ENCODE measurements at regions not wholly inside any gene's neighbourhood (a gene's known extent, or its start where the extent isn't known, plus 50 kb on each side); places are given as distances from the start of the nearest gene placed in this dataset.
A peak's percentile ranks its signal among the peaks of the same experiment; 100 is the strongest.
"Not testable (repeated sequence)": the region's sequence is repeated elsewhere in the genome, so short reads cannot be mapped to it uniquely, and the experiment has no call there.

DNA sequence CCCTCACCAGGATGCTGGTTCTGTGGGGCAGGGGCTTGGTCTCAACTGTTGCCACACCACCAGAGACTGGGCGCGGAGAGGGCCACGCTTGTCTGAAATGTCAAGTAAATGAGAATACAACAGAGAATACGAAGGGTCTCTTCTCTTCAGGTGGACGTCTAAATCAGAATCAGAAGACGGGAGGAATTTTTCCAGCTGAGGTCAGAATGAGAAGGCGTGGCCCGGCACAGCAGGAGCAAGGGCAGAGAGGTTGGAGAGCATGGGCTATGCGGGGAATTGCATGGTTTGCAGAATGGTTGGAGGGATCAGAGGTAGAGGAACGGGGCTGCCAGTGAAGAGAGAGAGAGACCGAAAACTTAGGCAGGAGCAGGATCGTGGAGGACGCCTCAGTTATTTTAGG is 337.9 kb downstream of the QKI start:
- WGBS, result 92% methylated on average over 13 of the region's 13 CpGs

DNA sequence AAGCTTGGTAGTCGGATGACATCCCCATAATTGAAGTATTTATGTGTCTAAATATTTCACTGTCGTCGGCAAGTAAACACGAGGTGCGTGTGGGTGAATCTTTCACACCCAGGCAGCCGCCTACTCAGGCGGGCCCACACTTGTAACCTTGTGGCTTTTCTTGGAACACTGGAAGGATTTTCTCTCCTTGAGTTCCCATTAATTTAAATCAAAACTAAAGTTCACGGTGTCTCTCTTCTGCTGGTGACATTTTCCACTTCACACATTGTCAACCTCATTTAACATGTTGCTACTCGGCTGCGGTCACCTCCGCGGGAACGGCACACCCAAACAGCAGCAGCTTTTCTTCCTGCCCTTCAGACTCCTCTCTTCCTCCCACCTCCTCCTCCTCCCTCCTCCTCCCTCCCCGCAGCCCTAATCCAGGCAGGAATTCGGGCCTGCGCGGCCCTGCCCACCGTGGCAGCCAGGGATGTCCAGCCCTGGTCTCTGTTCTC is 336.6 kb downstream of the QKI start:
- no peak for DNase-seq (ENCODE audit: low spot score in 2 of 2)
- no peaks in the 10 kb centered on the region for H3K27me3 ChIP-seq
- H3K9me3 ChIP-seq, result peaks cover 5% of the 10 kb centered on the region
- 37% methylated on average over 18 of the region's 18 CpGs for WGBS
- H3K27ac ChIP-seq, result peak overlapping the region; percentile 21
- no peaks in the 10 kb centered on the region for H3K36me3 ChIP-seq
- TF ChIP-seq POLR2AphosphoS5 (IDR thresholded peaks at IDR 0.05) (peak in 1 of 3 donors; percentile 2), CTCF (IDR thresholded peaks at IDR 0.05) (no peak)
- no peak overlapping the region for H3K4me3 ChIP-seq
- H3K4me1 ChIP-seq, result peaks cover 34% of the 10 kb centered on the region

More for the DNA sequence above, 337.9 kb downstream of the QKI start:
- no peak overlapping the region for H3K4me3 ChIP-seq
- peaks cover 34% of the 10 kb centered on the region for H3K4me1 ChIP-seq
- peaks cover 5% of the 10 kb centered on the region for H3K9me3 ChIP-seq
- TF ChIP-seq EP300 (IDR thresholded peaks at IDR 0.05), result no peak
- no peak for TF ChIP-seq CTCF (IDR thresholded peaks at IDR 0.05)
- no peak for TF ChIP-seq POLR2A (IDR thresholded peaks at IDR 0.05)
- TF ChIP-seq POLR2AphosphoS5 (IDR thresholded peaks at IDR 0.05), result no peak
- no peak overlapping the region for H3K27ac ChIP-seq
- H3K36me3 ChIP-seq, result no peaks in the 10 kb centered on the region
- no peak for DNase-seq (ENCODE audit: low spot score in 2 of 2)
- no peaks in the 10 kb centered on the region for H3K27me3 ChIP-seq

- H3K9me3 ChIP-seq, result peaks cover 5% of the 10 kb centered on the region
- H3K4me1 ChIP-seq, result peaks cover 37% of the 10 kb centered on the region
- TF ChIP-seq POLR2AphosphoS5 (IDR thresholded peaks at IDR 0.05) (no peak), EP300 (IDR thresholded peaks at IDR 0.05) (no peak)
- DNase-seq (ENCODE audit: low spot score in 2 of 2), result no peak
- no peaks in the 10 kb centered on the region for H3K36me3 ChIP-seq
- 37% methylated on average over 19 of the region's 22 CpGs for WGBS
- peak overlapping the region; percentile 21 for H3K27ac ChIP-seq
- no peaks in the 10 kb centered on the region for H3K27me3 ChIP-seq
- no peak overlapping the region for H3K4me3 ChIP-seq
These were observed 336.0 kb downstream of the QKI start for GRCh38 chr6:163750431-163751031.

- H3K9me3 ChIP-seq, result peaks cover 5% of the 10 kb centered on the region
- peaks cover 43% of the 10 kb centered on the region for H3K4me1 ChIP-seq
- no peaks in the 10 kb centered on the region for H3K36me3 ChIP-seq
- H3K27ac ChIP-seq, result no peak overlapping the region
- 91% methylated on average over 14 of the region's 15 CpGs for whole genome bisulfite sequencing
- H3K4me3 ChIP-seq, result no peak overlapping the region
- TF ChIP-seq CTCF (IDR thresholded peaks at IDR 0.05) (no peak), POLR2A (IDR thresholded peaks at IDR 0.05) (no peak), POLR2AphosphoS5 (IDR thresholded peaks at IDR 0.05) (no peak), EP300 (IDR thresholded peaks at IDR 0.05) (no peak)
- no peaks in the 10 kb centered on the region for H3K27me3 ChIP-seq
- no peak for DNase-seq (ENCODE audit: low spot score in 2 of 2)
These were observed 334.4 kb downstream of the QKI start for GRCh38 chr6:163748886-163749285.

DNA sequence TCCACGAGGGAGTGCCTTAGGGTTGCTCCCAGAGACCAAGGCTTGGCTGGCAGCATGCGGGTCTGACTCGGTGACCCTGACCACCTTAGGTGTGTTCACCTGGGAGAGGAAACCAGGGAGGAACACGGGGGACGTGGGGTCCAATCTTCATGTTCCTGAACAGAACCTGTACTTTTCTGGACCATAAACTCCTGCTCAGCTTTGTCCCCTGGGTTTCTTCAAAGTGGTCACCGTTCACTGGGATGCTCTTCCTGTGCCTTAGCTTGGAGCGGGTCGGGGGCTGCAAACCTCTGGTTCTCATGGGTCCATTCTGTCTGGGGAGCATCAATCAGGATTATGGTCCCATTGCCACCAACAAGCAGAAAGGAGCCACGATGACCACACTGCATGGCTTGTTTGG is 333.5 kb downstream of the QKI start:
- Histone ChIP-seq H3K27me3 (no peaks in the 10 kb centered on the region), H3K9me3 (no peaks in the 10 kb centered on the region), H3K4me1 (peaks cover 43% of the 10 kb centered on the region), H3K4me3 (no peak overlapping the region), H3K27ac (no peak overlapping the region), H3K36me3 (no peaks in the 10 kb centered on the region)
- 96% methylated on average over 8 of the region's 9 CpGs for WGBS
- DNase-seq (ENCODE audit: low spot score in 2 of 2), result no peak
- no peak for TF ChIP-seq POLR2AphosphoS5 (IDR thresholded peaks at IDR 0.05)
- no peak for TF ChIP-seq CTCF (IDR thresholded peaks at IDR 0.05)
- no peak for TF ChIP-seq EP300 (IDR thresholded peaks at IDR 0.05)
- no peak for TF ChIP-seq POLR2A (IDR thresholded peaks at IDR 0.05)

GRCh38 chr6:163747058-163747457 is 332.5 kb downstream of the QKI start:
- H3K36me3 ChIP-seq; H3K27me3 ChIP-seq; H3K4me3 ChIP-seq; H3K27ac ChIP-seq; DNase-seq (ENCODE audit: low spot score in 2 of 2); H3K9me3 ChIP-seq: not testable (repeated sequence)
- peaks cover 43% of the 10 kb centered on the region for H3K4me1 ChIP-seq
- WGBS, result 83% methylated on average over 5 of the region's 5 CpGs
